HuH-7 (cell line): ENCODE measurements at regions not wholly inside any gene's neighbourhood (a gene's known extent, or its start where the extent isn't known, plus 50 kb on each side); places are given as distances from the start of the nearest gene placed in this dataset.
A peak's percentile ranks its signal among the peaks of the same experiment; 100 is the strongest.

Source experiments
- DNase-seq: peaks from one replicate; pipeline ENCODE4 v3.0.0; 2011; ENCODE audit warnings: low spot score

DNA sequence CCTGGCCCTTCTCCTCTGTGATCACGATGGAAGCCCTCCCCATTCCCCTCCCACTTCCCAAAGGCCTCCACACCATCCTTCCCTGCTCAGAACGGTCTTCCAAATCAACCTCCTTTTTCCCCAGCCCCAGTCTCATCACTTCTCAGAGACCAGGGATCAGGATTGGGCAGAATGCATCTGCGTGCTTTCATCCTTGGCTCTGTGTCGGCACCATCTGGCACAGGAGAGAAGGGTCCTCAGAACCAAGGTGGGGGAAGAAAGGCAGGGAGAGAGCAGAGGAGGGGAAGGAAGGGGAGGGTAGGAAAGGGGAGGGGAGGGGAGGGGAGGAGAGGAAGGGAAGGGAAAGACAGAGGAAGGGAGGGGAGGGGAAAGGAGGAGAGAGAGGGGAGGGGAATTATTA is 52.4 kb upstream of the FICD start:
- DNase-seq = no peak

GRCh38 chr12:108461058-108461660 is 53.9 kb upstream of the FICD start:
- DNase-seq = no peak

DNA sequence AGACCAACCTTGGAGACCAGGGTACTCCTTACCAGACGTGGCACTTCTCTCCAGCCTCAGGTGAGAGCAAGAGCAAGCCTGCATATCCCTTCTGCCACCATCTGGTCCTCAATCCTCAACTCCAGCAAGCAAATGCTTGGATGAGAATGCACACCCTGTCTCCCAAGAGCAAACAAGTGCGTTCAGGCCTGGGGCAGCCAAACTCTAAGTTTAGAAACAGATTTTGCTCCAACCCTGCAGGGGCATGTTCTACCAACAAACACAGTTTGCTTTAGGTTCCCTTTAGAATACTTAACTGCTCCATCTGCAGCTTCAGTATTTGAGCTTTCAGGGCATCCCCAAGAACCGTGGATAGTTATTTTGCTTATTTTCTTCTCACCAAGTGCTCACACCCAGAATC is 55.9 kb upstream of the FICD start:
- no peak for DNase-seq

DNA sequence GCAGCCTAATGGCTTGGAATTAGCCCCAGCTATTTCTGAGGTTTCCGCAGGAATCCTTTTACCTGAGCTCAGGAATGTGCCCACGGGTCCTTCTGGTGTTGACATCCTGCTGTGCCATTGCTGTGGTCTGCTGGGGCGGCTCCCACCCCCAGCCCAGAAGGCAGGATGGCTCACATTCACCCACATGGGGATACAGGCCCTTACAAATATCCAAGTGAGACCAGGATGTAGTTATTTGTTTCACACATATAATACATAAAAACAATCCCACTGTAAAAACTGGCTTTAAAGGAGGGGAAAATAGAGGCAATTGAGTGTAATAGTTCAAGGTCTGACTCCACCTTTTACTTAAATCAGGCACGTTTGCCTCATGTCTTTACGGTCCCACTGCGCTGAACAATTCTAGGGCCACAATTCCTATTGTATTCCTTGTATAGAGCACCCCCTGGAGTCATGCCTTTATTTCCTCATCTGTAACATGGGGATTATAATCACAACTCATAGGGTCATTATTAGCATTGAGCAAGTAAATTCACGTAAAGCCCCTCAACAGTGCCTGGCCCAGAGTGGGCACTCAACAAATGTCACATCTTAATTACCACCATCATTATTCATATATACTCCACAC is 57.2 kb upstream of the FICD start:
- no peak for DNase-seq

DNA sequence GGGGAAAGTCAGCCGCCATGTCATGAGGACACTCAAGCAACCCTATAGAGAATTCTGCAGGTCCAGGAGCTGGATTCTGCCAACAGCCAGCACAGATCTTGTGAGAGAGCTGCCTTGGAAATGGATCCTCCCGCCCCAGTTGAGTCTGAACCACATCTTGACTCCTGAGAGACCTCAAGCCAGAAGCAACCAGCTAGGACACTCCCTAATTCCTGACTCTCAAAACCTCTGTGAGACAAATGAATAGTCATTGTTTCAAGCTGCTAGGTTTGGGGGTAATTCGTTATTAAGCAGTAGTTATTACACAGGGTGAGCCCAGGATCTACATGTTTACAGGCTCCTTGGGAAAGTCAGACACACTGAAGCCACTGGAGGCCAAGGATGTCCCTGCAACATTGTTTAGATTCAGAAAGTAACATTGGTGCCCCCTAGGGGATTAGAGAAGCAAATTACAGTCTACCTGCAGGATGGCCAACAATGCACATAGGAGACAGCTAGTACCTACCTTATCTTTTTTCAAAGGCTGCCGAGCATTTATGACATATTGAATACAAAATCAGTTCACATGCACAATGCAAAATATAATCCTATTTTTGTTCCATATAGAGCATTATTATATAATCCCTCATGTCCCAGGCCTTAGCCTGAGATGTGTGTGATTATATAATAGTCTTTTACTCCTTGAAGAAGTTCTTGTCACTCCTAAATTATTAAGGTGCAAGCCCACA is 57.9 kb upstream of the FICD start:
- peak; percentile 65 for DNase-seq

DNA sequence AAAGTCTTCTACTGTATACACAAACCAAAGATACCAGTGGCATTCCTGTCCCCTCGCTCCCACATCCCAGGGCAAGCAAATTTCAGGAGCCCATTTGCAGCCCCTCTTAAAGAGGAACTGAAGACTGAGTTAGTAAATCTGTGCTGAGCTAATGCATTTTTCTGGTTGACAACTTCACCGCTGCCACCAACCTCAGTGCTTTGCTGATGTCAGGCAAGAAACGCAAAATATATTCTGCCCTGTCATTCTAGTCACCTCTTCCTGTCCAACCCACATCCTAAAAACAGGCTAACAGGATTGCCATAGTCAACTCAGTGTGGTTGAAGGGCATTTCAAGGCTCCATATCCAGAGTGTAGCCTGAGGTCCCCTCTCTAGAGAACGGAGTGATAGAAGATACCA is 59.4 kb upstream of the FICD start:
- DNase-seq = no peak

DNA sequence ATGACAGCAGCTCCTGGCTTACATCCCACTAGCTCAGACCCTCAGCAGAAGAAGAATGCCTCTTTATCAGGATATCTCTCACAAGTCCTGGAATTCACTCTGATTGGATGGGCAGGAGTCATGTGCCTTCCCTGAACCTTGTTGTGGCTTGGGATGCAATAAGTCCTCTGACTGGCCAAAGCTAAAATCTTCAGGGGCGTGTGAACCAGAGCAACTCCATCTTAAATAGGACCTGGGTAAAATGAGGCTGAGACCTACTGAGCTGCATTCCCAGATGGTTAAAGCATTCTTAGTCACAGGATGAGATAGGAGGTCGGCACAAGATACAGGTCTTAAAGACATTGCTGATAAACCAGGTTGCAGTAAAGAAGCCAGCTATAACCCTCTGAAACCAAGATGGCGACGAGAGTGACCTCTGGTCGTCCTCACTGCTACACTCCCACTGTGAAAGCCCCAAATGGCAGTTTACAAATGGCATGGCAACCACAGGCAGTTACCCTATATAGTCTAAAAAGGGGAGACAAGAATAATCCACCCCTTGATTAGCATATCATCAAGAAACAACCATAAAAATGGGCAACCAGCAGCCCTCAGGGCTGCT is 60.4 kb upstream of the FICD start:
- no peak for DNase-seq

DNA sequence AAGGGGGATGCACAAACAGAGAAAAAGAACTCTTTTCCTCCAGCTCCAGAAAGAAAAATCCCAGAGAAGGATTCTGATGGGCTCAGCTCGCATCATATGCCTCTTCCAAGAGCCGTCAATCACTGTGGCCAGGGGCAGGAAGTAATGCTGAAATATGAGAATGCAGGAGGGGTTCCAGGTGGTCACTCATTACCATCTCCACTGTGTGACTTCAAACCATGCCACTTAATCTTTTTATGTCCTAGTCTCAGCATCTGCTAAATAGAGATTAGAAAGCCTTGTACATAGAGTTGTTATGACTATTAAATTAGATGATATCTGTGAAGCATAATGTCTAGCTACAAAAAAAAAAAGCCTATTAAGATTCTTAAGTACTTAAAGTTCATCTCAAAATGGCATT is 65.6 kb upstream of the FICD start:
- DNase-seq = no peak

GRCh38 chr12:108448246-108448645 is 66.8 kb upstream of the FICD start:
- DNase-seq = no peak

DNA sequence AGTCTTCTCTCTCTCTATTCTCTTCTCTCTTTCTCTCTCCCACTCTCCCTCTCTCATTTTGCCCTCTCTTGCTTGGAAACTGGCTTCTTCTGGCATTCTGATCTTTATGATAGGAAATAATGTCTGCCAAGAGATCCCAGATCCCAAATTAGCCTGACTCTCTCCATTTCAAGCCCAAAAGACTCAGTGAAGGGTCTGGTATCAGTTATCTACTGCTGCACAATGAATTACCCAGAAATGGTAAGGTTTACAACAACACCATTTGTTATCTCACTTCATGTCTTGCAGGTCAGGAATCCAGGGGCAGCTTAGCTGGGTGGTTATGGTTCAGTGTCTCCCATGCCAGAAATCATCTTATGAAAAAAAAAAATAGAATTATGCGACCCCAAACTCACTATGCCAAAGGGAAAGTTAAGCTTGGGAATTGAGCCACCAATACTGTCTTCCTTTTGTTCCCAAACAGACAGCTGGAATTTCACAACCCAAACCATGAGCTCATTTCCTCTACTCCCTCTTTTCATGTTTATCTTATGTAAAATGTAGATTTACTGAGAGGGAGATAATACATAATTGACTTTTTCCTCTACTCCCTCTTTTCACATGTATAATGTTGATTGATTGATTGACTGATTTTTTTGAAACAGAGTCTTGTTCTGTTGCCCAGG is 67.8 kb upstream of the FICD start:
- DNase-seq = no peak

DNA sequence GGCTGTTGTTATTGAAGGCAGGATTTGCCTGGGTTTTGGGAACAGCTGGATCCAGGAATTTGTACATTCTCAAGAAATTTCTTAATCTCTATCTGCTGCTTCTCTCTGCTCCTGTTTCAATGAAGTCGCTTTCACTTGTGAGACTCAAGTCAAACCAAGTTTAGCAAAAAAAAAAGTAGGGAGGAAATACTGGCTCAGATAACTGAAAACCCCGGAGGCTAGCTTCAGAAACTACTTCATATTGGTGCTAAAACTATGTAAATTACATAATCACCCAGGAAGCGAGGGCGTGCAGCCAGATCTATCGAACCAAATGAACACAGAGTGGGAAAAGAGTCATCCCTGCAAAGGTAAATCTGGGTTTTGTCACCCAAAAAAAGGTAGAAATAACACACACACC is 68.3 kb upstream of the FICD start:
- DNase-seq = no peak

DNA sequence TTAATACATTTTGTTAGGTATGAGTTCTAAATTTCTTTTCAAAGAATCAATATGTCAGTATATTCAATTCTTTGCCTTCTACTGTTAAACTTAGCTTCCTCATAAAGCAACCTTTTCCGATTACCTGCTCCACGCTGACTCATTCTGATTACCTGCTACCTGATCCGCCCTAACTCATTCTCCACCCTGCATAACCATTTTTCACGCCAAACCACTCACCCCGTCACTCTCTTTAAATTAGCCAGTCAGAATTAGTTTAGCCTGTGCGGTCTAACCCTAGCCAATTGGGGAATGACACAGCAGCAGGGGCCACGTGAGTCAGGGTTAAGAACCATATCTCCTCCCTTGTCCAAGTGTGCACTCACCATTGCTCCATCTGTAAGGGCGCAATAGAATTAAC is 72.2 kb upstream of the FICD start:
- DNase-seq = no peak

- no peak for DNase-seq
Measured at GRCh38 chr12:108442067-108442466, 73.0 kb upstream of the FICD start.

GRCh38 chr12:108441549-108441948 is 73.5 kb upstream of the FICD start:
- DNase-seq = no peak

DNA sequence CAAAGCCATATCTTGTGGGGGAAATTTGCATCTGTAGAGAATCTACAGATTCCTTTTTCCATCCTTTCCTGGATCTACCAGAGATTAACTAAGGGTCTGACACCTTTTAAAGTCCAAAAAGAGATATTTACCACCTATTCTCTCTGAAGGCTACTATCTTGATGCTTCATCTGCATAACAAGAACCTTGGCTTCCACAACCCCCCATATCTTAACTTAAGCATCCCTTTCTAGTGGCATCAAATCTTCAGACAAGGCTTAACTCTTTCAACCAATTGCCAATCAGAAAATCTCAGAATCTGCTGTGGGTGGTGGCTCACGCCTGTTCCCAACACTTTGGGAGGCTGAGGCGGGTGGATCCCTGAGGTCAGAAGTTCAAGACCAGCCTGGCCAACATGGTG is 74.3 kb upstream of the FICD start:
- no peak for DNase-seq

- DNase-seq = no peak
Measured at GRCh38 chr12:108438667-108439066, 76.4 kb upstream of the FICD start.

DNA sequence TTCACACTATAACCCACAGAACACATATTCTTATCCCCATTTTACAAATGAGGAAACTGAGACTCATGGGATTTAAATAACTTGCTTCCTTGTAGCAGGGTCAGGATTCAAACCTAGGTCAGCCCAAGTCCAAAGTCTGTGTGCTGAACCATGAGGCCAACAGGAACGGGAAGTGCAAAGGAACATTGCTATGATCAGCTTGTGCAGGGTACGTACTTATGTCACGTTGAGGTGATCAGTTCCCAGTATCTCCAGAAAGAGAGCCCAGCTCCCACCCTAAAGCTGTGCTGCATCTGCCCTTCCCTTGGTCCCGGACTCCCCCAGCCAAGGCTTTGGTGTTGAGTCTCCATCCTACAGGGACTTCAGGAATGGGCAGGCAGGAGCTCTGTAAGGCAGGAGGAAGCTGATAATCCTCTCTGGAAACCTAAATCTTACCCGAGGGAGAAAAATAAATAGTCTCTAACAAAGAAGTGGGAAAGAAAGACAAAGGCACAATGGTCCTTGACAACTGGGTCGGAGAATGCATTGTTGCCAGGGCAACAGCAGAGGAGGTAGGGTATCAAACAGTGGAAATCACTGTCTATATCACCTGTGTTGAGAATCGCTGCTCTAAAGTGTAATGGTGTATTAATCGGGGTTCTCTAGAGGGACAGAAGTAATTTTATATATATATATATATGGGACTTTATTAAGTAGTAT is 82.5 kb upstream of the FICD start:
- DNase-seq = no peak

DNA sequence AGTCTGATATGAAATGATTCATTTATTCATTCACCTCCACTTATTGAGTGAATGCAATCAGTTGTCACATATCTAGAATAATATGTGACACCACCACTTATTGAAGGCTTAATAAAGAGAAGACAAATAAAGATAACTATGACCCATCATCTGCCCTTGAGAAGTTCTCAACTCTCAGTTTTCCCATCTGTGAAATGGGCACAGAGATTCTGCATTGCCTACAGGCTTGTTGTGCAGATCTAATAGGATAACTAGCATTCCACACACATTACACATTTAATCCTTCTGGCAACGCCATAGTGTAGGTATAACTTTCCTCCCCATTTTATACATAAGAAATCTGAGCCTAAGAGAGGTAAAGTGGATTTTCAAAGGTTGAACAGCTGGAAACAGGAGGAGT is 84.2 kb upstream of the FICD start:
- DNase-seq = no peak

GRCh38 chr12:108430245-108430644 is 84.8 kb upstream of the FICD start:
- no peak for DNase-seq

DNA sequence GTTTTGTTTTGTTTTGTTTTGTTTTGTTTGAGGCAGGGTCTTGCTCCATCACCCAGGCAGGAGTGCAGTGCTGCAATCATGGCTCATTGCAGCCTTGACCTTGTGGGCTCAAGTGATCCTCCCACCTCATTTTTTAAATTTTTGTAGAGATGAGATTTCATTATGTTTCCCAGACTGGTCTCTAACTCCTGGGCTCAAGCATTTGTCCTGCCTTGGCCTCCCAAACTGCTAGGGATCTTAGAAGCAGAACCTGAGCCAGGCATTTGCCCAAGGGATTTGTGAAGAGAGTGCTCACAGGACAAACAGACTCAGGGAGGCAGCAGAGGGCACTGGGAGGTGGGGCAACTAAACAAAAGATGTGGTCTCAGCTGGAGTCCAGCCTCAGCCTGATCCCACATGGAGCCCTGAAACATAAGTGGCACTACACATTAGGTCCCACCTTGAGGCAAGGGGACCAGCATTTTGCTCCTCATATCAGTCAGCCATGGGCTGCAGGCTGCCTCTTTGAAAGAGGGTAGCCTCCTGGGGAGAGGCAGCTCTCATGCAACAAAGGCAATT is 86.2 kb upstream of the CMKLR1 start:
- DNase-seq = no peak

DNA sequence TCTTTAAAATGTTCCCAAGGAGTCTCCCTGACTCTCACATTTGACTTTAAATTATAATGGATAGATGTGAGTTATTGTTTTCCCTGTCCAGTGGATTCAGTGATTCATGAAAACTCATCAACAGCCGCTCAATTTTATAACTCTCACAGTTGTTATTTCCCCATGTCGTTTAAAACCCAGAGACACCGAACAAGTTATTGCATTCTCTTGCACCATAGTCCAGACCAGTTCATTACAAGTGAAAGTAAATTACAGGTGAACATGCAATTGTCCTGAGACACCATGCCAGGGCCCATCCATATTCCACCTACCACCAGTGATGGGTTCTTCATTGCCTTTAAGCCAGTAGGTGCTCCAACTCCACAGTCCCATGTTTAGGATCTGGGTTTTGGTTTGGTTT is 85.7 kb upstream of the CMKLR1 start:
- DNase-seq = no peak

DNA sequence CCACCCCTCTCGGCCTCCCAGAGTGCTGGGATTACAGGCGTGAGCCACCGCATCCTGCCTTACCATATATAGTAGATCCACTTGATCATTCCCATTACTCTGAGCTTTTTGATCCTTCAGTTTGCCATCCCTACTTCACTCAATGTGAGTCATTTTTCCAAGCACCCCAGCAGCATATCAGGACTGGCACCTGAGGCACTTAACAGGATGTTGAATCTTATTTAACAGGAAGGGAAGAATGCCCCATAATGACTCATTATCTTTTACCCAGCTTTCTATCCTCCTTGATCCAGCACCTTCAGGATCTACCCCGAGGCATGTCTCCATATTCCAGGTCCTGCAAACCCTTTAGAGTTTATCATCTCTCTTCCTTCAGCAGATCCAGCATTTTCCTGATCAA is 84.9 kb upstream of the CMKLR1 start:
- DNase-seq = no peak
